DMS153 treated with DMSO at 0.1 percent for 48 hours (cell line): ENCODE measurements at regions not wholly inside any gene's neighbourhood (a gene's known extent, or its start where the extent isn't known, plus 50 kb on each side); places are given as distances from the start of the nearest gene placed in this dataset.

Experiments
- DNase-seq: peaks from one replicate; lab custom pipeline; 2025; ENCODE audit not compliant: unreplicated experiment; lab: John Stamatoyannopoulos, UW

- DNase-seq = no peak
Measured at GRCh38 chr11:25943777-25944661, 387.9 kb upstream of the ANO3 start.

GRCh38 chr11:25949918-25950317, 382.0 kb upstream of the ANO3 start:
- DNase-seq = no peak

GRCh38 chr11:25953006-25953405, 378.9 kb upstream of the ANO3 start:
- no peak for DNase-seq

DNA sequence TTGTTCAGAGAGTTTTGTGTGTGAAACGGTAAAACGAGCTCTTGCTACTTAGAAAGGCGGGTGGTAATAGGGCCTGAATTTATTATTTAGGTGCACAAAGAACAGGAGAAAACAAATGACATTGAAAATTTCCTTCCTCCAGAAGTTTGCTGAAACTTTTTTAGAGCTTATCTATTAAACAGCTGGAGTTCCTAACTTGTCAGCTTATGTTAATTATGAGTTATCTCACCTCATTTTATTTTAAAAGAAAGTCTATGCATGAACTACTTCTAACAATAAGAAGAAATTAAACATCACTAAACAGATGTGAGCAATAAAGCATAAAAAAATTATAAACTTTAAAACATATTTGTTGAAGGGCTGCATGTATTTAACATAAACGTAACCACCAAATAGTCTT, 373.9 kb upstream of the ANO3 start:
- DNase-seq = no peak

GRCh38 chr11:25961539-25961938, 370.4 kb upstream of the ANO3 start:
- no peak for DNase-seq

- DNase-seq = no peak
Measured at GRCh38 chr11:25970726-25971508, 361.0 kb upstream of the ANO3 start.

GRCh38 chr11:25980091-25980490, 351.8 kb upstream of the ANO3 start:
- DNase-seq = no peak

GRCh38 chr11:25981998-25982397, 349.9 kb upstream of the ANO3 start:
- no peak for DNase-seq

DNA sequence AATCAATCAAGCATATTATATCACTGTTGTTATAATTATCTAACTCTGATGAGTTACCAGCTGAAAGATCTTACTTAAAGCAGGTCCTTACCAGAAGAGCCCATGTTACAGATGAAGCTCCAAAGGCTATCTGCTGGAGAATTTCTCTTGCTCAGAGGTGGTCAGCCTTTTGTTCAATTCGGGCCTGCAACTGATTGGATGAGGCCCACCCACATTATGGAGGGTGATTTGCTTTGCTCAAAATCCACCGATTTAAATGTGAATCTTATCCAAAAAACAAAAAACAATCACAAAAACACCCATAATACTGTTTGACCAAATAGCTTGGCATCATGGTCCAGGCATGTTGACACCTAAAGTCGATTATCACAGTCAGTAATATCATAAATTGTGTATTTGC, 348.6 kb upstream of the ANO3 start:
- no peak for DNase-seq

DNA sequence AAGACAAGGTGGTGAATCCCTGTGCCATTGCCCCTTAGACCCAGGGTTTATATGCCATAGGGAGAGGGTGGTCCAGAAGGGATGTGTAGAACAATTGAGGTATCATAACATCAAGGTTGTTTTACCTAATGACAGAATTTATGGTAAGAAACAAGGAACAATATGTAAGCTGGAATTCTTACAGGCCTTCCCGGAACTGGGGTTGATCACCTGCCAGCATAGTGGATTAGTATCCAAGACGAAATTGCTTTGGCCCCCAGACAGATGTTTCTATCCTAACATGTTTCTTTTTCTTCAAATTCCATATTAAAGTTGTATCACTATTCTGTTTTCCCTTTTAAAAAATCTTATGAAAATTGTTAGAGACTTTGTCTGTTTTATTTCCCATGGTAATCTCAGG, 343.8 kb upstream of the ANO3 start:
- DNase-seq = no peak

- DNase-seq = no peak
Measured at GRCh38 chr11:25990406-25990805, 341.5 kb upstream of the ANO3 start.

GRCh38 chr11:25991476-25991875, 340.5 kb upstream of the ANO3 start:
- DNase-seq = no peak

DNA sequence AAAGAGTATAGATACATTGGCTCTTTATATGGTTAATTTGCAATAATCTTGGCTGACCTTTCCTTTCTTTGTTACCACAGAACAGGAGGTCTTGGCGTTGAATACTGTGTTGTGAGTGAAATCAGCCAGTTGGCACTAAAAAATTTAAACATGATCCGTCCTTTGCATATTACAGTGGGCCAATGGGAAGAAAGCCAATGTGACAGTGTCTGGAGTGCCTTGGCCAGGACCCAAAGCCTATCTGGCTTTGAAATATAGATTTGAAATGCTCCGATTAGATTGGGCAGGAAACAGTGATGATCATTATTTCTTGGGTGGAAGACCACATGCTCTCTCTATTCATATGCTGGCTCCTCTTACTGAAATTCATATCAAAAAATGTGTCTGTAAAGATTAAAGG, 339.6 kb upstream of the ANO3 start:
- DNase-seq = no peak

DNA sequence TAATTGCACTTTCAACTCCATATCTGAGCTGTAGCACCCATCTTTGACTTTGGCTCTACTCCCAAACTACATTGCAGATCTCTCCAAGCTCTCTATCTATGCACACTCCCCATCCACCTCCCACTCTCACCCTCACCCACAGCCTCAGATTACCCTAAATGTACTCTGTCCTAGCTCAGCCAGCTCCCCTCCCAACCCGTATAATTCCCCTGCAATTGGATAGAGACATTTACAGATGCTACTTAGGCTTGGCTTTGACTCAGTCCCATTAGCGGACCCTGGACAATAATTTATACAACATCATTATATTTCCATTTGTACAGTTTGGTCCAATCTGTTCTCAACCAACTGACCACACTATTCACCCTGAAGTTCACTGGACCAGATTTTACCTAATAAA, 338.9 kb upstream of the ANO3 start:
- no peak for DNase-seq

DNA sequence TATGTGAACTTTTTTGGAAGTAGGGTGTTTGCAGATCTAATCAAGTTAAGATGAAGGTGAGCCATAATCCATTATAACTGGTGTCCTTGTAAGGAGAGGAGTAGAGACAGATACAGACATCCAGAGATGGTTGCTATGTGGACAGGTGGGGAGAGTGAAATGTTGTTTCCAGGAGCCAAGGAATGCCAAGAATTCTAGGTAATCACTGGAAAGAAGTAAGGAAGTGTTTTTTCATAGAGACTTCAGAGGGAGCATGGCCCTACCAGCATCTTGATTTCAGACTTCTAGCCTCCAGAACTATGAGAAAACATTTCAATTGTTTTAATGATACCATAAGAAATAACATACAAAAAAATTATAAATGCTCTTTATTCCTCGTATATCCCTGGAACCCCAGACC, 320.5 kb upstream of the ANO3 start:
- DNase-seq = no peak

GRCh38 chr11:26014456-26015115, 317.3 kb upstream of the ANO3 start:
- DNase-seq = no peak

GRCh38 chr11:26017322-26017860, 314.5 kb upstream of the ANO3 start:
- no peak for DNase-seq

GRCh38 chr11:26017903-26018302, 314.0 kb upstream of the ANO3 start:
- no peak for DNase-seq

- no peak for DNase-seq
Measured at GRCh38 chr11:26018336-26018735, 313.6 kb upstream of the ANO3 start.

- DNase-seq = no peak
Measured at GRCh38 chr11:26019386-26019785, 312.5 kb upstream of the ANO3 start.

DNA sequence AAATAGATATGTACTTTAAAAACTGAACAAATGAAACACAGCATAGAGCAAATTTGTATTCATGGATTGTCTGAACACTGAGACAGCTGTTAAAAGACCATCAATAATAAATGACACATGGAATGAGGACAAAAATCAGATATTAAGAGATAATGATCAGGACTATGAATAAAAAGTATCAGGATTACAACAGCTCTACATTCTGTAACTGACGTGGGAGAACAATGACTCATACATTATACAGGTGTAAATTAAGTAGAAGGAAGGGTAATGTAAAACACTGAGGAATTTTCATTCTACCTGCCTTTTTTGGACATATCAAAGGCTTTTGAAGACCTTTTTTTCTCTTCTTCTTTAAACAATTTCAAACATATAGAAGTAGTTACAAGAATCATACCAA, 310.9 kb upstream of the ANO3 start:
- no peak for DNase-seq

DNA sequence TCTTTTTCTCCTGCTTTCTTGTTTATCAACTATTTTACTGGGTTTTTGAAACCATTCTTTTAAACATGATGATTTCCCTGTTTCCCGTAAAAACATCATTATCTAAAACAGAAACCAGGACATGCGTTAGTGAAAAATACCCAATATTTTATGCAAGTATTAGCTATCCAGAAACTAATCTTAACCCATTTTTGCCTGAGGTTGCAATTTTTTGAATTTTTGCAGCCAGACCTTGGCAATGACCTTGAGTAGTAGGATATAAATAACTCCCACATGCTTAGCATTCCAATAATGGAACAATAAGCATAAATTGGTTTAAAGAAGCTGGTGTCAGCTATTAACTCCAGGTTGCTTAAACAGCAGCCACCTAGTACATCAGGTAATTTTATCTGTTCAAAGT, 308.9 kb upstream of the ANO3 start:
- DNase-seq = no peak
